Astrocyte of the cerebellum (primary cell): ENCODE measurements at regions not wholly inside any gene's neighbourhood (a gene's known extent, or its start where the extent isn't known, plus 50 kb on each side); places are given as distances from the start of the nearest gene placed in this dataset.

ENCODE experiments used
- DNase-seq: peaks from one replicate; pipeline ENCODE4 v3.0.0-alpha.2; 2011; ENCODE audit warnings: low read depth
- H3K4me3 ChIP-seq: 2 replicates; pipeline ENCODE4 v1.5.1; 2011; ENCODE audit warnings: mild to moderate bottlenecking, low read depth, low read length, moderate library complexity
- CTCF ChIP-seq: IDR thresholded peaks from 2 replicates; pipeline ENCODE4 v1.5.1; 2012; ENCODE audit warnings: low read length, low read depth, moderate library complexity, mild to moderate bottlenecking; ENCODE audit errors: missing control alignments
- in situ Hi-C: cut with HindIII; loops from 2 replicates; pipeline ENCODE4 v1.10.0; 2017; ENCODE audit warnings: low sequenced_read_pairs

GRCh38 chr1:112267206-112267605 lies 128.8 kb upstream of the CTTNBP2NL start:
- in situ Hi-C loops, result no loop called here

GRCh38 chr1:112267929-112268328 lies 128.1 kb upstream of the CTTNBP2NL start:
- no peak for DNase-seq
- in situ Hi-C loops, result no loop called here
- no peak for TF ChIP-seq CTCF
- H3K4me3 ChIP-seq, result no peak overlapping the region

More at GRCh38 chr1:112267206-112267605, 128.8 kb upstream of the CTTNBP2NL start:
- no peak for DNase-seq
- no peak for TF ChIP-seq CTCF
- no peak overlapping the region for H3K4me3 ChIP-seq

- no peak for DNase-seq
- H3K4me3 ChIP-seq, result no peak overlapping the region
- in situ Hi-C loops, result no loop called here
- no peak for TF ChIP-seq CTCF
Observed at GRCh38 chr1:112268408-112268807, 127.6 kb upstream of the CTTNBP2NL start.

GRCh38 chr1:112271270-112271669 lies 124.7 kb upstream of the CTTNBP2NL start:
- in situ Hi-C loops, result no loop called here
- no peak overlapping the region for H3K4me3 ChIP-seq
- no peak for DNase-seq
- no peak for TF ChIP-seq CTCF

- TF ChIP-seq CTCF, result no peak
- no peak overlapping the region for H3K4me3 ChIP-seq
- in situ Hi-C loops, result no loop called here
- DNase-seq, result no peak
Observed at GRCh38 chr1:112272101-112272772, 123.8 kb upstream of the CTTNBP2NL start.

GRCh38 chr1:112284796-112285195 lies 111.2 kb upstream of the CTTNBP2NL start:
- no peak overlapping the region for H3K4me3 ChIP-seq
- in situ Hi-C loops, result no loop called here
- TF ChIP-seq CTCF, result no peak
- DNase-seq, result no peak
